Epithelial cell of proximal tubule (primary cell): ENCODE measurements at regions not wholly inside any gene's neighbourhood (a gene's known extent, or its start where the extent isn't known, plus 50 kb on each side); places are given as distances from the start of the nearest gene placed in this dataset.

Experiments
- DNase-seq: peaks from one replicate; pipeline ENCODE4 v3.0.0-alpha.2; 2011; ENCODE audit warnings: low read depth
- H3K4me3 ChIP-seq: 2 replicates; pipeline ENCODE4 v1.5.1; 2011; ENCODE audit warnings: low read depth, mild to moderate bottlenecking, low read length
- CTCF ChIP-seq: conservative IDR thresholded peaks from 2 replicates; pipeline ENCODE4 v1.5.1; 2012; ENCODE audit warnings: low read depth, mild to moderate bottlenecking, low read length

DNA sequence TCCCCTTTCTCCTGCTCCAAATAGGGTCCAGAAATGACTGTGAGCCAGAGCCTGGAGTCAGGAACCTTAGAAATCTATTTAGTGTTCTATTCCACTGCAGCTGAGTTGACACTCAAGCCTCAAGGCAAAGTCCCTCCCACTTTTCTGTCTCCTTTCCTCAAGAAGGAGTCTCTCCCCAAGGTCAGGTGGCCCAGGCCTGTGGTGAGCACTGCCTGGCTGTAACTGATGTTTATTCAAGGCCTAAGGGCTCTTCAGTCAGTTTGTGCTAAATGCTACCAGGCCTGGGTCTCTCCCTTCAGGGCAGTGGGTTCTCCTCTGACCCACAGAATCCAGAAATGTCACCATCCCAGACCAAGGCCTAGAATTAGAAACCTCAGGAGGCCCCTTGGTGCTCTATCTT is 1042.9 kb upstream of the EPHA7 start:
- no peak for DNase-seq
- no peak overlapping the region for H3K4me3 ChIP-seq
- TF ChIP-seq CTCF = no peak

GRCh38 chr6:94456266-94456665 is 1036.9 kb upstream of the EPHA7 start:
- DNase-seq = no peak
- H3K4me3 ChIP-seq = no peak overlapping the region
- TF ChIP-seq CTCF = no peak

DNA sequence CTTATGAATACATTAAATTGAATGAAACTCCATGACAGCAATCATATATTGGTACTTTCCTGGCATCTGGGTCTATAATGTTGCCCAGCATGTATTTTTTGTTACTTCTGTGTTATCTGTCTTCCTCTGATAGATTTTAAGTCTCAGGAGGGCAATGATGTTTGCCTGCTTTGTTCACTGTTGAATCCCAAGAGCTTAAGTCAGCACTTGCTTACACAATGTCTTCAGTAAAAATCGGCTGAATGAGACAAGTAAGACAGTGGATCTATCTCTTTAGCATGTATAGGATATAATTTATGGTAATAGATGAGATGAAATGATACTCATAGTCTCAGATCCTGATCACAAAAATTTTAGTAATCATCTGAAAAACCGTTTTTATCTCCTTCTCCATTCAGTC is 1034.9 kb upstream of the EPHA7 start:
- TF ChIP-seq CTCF = no peak
- DNase-seq = no peak
- H3K4me3 ChIP-seq = no peak overlapping the region

DNA sequence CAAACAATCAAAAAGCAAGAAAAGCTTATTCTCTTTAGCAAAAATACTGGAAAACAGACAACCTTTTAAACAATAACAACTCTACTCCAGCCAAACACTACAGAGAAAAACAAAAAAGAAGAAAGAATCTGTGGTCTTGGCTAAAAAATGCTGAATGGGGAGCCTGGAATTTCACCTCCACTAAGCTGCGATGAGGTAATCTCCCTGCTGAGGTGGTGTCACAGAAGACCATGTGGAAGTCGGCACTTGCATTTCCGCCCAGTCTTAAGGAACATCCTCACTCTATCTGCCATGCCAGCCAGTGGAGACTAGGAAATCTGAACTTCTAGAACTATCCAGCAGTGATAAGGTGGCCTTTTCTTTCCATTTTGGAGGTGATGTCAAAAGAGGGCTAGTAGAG is 1026.8 kb upstream of the EPHA7 start:
- no peak for DNase-seq
- no peak overlapping the region for H3K4me3 ChIP-seq
- TF ChIP-seq CTCF = no peak

DNA sequence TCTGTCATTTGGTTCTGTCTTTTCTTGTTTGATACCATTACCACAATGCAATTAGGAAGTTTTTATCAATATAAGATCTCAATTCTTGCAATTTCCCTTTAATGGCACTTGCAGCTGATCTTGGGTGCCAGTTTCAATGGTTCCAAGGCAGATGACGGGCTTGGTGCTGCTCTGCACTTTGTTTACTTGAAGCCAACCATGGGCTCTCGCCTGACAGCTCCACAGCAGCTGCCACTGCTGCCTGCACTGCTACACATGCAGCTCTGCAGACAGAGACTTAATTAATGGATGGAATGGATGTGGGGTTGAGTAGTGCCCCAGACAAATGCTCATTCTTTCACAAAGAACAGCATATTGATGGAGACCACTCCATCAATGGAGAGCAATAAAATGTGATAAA is 1024.3 kb upstream of the EPHA7 start:
- no peak overlapping the region for H3K4me3 ChIP-seq
- DNase-seq = no peak
- TF ChIP-seq CTCF = no peak

- TF ChIP-seq CTCF = no peak
- no peak overlapping the region for H3K4me3 ChIP-seq
- DNase-seq = no peak
These were observed 1005.3 kb upstream of the EPHA7 start for GRCh38 chr6:94424692-94425091.

GRCh38 chr6:94417363-94417762 is 998.0 kb upstream of the EPHA7 start:
- TF ChIP-seq CTCF = no peak
- DNase-seq = no peak
- no peak overlapping the region for H3K4me3 ChIP-seq
